GF-D8 (cell line): ENCODE measurements at regions not wholly inside any gene's neighbourhood (a gene's known extent, or its start where the extent isn't known, plus 50 kb on each side); places are given as distances from the start of the nearest gene placed in this dataset.
A peak's percentile ranks its signal among the peaks of the same experiment; 100 is the strongest.
"Not testable (repeated sequence)": the region's sequence is repeated elsewhere in the genome, so short reads cannot be mapped to it uniquely, and the experiment has no call there.

ENCODE experiments used
- DNase-seq: peaks from one replicate; lab custom pipeline; 2025; lab: John Stamatoyannopoulos, UW

DNA sequence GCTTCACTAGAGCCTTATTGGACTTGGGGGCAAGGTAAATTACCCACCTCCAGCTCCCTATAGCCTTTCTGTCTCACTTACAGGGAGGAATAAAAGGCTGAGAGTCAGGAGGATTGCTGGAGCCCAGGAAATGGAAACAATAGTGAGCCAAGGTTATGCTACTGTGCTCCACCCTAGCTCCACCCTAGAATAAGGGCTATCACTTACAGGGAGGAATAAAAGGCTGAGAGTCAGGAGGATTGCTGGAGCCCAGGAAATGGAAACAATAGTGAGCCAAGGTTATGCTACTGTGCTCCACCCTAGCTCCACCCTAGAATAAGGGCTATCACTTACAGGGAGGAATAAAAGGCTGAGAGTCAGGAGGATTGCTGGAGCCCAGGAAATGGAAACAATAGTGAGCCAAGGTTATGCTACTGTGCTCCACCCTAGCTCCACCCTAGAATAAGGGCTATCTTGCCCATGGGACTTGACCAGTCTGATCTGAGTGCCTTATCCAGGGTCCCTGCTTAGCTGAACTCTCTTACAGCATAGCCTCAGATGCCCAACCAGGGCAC lies 150.6 kb upstream of the UGT8 start:
- DNase-seq, result not testable (repeated sequence)

- DNase-seq, result no peak
Observed at GRCh38 chr4:114458728-114459127, 139.9 kb upstream of the UGT8 start.

- DNase-seq, result no peak
Observed at GRCh38 chr4:114464726-114465272, 133.8 kb upstream of the UGT8 start.

DNA sequence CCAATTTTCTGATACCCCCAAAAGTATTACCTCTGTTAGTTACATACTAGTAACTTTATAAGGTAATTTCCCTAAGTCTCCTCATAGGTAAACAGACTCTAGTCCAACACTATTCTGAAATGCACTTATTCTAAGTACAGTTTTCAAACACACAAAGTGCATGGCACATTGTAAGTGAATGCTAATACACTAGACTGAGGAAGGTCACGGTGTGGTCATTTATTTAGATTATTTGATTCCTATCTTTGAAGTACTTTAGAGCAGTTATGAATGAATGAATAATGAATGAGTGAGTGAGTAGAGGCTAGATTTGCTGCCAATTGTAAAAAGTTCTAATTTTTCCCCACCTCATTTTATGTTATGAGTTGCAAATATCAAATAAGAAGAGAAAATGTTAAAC lies 132.8 kb upstream of the UGT8 start:
- DNase-seq, result no peak

- no peak for DNase-seq
Observed at GRCh38 chr4:114466299-114466698, 132.3 kb upstream of the UGT8 start.

DNA sequence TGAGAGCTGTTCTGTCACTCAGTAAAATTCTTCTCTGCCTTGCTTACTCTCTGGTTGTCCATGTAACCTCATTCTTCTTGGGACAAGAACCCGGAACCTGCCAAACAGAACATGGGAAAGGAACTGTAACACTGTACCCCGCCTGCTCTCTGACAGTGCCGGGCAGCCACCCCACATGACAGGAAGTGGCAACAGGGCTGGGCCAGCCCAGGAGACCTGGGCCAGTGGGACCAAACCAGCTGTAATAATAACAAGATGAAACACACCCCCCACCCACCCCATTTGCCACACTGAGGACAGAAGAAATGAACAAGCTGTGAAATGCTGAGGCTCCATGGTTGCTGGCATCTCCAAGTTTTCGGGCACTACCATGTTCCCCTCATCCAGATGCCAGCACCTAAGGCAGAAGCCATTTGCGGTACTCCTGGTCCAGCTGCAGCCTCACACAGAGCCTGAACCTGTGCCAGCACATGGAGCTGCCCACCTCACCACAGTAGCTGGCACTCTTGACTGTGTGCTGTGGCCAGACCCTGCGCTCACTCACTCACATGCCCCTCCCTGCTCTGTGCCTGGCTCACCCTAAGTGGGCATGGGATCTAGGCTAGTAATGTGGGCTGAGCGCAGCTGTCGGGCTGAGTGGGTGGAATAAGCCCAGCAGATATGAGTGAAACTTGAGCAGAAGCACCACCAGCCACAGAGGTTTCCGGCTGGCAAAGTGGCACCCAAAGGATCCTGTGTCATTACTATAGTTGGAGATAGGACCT lies 126.2 kb upstream of the UGT8 start:
- DNase-seq, result no peak

- no peak for DNase-seq
Observed at GRCh38 chr4:114474188-114474800, 124.3 kb upstream of the UGT8 start.

GRCh38 chr4:114476310-114476709 lies 122.3 kb upstream of the UGT8 start:
- no peak for DNase-seq

- no peak for DNase-seq
Observed at GRCh38 chr4:114479595-114479994, 119.0 kb upstream of the UGT8 start.

DNA sequence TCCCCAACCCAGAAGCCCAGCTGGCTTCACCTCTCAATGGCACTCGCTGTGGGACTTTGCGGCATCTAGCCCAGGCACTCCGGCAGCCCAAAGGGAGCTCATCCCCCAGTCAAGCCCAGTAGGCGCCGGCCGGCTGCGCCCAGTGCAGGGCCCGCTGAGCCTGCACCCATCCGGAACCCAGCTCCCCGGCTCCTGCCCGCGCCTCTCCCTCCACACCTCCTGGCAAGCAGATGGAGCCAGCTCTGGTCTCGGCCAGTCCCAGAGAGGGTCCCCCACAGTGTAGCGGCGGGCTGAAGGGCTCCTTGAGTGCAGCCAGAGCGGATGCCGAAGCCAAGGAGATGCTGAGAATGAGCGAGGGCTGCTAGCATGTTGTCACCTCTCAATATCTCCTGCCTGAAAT lies 116.8 kb upstream of the UGT8 start:
- DNase-seq, result no peak

- peak; percentile 1 for DNase-seq
Observed at GRCh38 chr4:114487101-114487500, 111.5 kb upstream of the UGT8 start.

DNA sequence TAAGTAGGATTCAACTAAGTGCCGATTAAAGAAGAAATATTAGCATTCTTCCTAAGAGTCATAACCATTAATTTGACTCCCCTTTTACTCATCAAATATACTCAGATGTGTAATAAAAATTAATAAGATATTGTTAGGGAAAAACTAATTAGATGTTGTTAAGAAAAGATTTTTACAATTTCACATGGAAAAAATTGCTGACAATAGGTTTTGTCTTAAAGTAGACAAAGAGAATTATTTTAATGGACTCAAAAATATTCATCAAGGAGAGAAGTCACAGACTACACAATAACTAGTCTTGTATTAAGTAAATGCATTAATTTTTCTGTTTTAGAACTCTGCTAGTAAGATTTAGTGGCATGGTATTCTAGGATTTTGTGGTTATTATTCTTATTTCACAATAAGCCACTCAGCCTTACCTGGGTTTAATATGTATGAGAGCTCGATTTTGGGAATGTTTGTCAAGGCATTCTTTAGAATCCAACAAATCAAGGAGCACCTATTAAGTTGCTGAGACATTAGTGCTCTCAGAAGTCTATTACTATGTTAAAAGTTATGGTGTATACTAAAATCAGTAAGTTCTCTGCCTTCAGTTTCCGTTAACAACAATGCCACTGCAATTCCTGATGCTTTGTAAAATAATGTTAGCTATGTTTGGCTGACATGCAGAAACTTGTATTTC lies 110.2 kb upstream of the UGT8 start:
- no peak for DNase-seq

DNA sequence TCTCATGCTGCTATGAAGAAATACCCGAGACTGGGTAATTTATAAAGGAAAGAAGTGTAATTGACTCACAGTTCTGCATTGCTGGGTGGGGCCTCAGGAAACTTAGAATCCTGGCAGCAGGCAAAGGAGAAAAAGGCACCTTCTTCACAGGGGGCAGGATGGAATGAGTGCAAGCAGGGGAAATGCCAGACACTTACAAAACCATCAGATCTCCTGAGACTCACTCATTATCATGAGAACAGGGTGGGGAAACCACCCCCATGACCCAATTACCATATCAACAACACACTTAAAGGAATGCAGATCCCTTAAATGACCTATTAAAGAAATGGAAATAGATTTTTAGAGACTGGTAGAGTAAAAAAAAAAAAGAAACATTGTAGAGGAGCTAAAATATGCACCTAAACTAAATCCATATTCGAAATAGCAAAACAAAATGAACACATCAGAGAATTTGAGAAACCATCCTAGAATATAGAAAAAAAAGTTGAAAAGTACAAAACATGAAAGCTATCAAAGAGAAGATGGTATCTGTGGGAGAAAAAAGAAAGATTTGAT lies 104.3 kb upstream of the UGT8 start:
- DNase-seq, result no peak

- DNase-seq, result no peak
Observed at GRCh38 chr4:114495471-114495928, 103.1 kb upstream of the UGT8 start.

- no peak for DNase-seq
Observed at GRCh38 chr4:114497116-114497515, 101.5 kb upstream of the UGT8 start.

- no peak for DNase-seq
Observed at GRCh38 chr4:114509340-114509739, 89.3 kb upstream of the UGT8 start.

- no peak for DNase-seq
Observed at GRCh38 chr4:114512595-114513295, 85.9 kb upstream of the UGT8 start.

- DNase-seq, result no peak
Observed at GRCh38 chr4:114519368-114519767, 79.2 kb upstream of the UGT8 start.

GRCh38 chr4:114527170-114527569 lies 71.4 kb upstream of the UGT8 start:
- no peak for DNase-seq

DNA sequence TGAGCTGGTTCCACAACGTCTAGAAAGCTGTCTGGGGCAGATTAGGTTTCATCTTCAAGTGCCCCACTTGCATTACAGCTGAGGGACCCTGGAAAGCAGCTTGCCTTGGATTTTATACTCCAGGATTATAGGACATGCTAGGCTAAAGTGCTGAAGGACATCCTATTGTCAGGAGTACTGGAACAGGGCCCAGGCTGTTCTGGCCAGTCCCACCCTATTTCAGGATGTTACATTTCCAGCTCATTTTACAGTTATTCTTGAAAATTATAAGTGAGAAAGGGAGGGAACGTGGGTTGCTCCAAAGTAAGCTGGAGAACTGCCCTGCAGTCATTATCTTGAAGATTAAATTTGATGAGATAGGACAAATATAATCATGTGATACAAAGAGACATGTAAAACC lies 71.0 kb upstream of the UGT8 start:
- no peak for DNase-seq

- DNase-seq, result no peak
Observed at GRCh38 chr4:114535725-114536124, 62.9 kb upstream of the UGT8 start.

DNA sequence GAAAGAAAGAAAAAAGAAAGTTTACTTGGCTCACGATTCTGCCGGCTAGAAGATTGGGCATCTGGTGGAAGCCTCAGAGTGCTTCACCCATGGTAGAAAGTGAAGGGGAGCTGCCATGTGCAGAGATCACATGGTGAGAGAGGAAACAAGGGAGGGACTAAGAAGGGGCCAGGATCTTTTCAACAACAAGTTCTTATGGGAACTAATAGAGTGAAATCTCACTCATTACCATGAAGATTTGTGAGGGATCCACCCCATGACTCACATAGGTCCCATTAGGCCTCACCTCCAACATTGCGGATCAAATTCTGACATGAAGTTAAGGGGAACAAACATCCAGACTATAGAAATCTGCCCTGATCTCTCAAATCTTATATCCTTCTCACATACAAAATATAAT lies 61.3 kb upstream of the UGT8 start:
- no peak for DNase-seq
